GM21529 (cell line): ENCODE measurements at regions not wholly inside any gene's neighbourhood (a gene's known extent, or its start where the extent isn't known, plus 50 kb on each side); places are given as distances from the start of the nearest gene placed in this dataset.
"Not testable (repeated sequence)": the region's sequence is repeated elsewhere in the genome, so short reads cannot be mapped to it uniquely, and the experiment has no call there.

Source experiments
- ATAC-seq: cut with Tn5 transposase; IDR thresholded peaks from one replicate; pipeline ENCODE4 v1.9.1; 2021; ENCODE audit not compliant: unreplicated experiment

DNA sequence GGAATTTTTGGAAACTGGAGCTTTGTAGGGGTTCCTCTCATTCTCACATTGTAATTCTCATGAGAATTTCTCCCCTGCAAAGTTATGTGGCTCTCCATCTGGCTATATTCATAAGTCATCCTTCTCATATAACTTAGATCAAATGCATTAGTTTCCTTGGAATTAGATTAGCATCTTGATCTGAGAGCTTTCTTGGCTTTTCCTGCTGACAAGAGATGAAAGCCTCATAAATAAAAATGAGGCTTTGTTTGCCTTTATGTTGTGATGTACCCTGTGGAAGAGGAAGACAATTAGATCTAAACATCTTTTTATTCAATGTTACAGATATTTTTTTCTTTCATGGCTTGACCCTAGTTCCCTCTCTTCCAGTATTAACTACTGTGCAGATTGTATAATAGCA lies 165.4 kb upstream of the ZPLD1 start:
- ATAC-seq = no peak

DNA sequence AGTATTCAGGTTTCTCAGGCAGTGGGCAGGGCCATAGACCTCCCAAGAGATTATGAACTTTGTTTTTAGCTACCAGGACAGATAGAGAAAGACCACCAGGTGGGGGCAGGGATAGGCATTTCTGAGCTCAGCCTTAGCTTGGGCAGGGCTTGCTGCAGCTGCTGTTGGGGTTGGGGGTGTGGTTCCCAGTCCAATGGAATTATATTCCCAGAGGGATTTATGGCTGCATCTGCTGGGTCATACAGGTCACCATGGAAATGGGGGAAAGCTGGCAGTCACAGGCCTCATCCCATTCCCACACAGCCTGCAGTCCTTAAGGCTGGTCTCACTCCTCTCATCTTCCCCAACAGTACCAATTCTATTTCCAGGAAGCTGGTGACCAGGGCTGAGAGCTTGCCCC lies 144.6 kb upstream of the ZPLD1 start:
- ATAC-seq = no peak

DNA sequence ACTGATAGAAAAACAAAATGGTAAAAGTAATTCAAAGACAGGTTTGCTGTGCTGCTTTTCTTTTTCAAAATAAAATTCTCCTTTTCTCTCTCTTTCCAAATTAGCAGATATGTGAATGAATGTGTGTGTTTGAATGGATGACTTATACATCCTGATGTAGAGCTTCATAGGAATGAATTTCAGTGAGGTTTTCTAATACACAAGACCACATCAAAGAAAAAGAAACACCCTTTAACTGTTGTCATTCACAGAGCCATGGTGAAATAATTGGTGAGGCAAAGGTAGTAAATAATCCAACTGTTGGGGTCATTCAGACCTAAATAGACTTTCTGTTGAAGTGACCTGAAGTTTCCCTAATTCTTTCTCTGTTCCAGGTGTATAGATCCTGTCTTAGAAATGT lies 139.1 kb upstream of the ZPLD1 start:
- ATAC-seq = no peak

DNA sequence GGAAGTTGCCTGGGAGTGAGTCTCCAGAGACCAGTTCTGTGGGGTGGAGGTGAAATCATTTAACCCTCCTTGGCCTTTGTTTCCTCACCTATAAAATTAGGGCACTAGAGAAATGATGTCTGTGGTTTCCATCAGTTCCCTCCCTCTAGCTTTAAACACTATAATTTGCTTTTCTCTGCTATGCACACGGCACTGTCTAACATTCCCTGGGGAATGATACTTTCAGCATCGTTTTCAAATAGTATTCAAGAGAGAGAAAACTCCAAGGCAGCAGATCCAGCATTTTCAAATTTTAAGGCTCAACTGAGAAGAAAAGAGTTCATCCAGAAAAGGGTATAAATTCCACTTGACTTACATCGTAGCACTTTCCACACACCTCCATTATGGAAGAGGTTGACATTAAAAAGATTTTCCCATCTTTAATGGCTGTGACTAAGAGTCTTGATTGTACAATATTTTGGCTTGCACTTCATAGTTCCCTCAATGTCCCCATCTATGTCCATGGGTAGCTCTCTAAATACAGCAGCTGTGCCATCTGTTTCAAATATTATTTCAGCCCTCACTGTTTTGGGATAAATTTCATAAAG lies 137.7 kb upstream of the ZPLD1 start:
- ATAC-seq = no peak

DNA sequence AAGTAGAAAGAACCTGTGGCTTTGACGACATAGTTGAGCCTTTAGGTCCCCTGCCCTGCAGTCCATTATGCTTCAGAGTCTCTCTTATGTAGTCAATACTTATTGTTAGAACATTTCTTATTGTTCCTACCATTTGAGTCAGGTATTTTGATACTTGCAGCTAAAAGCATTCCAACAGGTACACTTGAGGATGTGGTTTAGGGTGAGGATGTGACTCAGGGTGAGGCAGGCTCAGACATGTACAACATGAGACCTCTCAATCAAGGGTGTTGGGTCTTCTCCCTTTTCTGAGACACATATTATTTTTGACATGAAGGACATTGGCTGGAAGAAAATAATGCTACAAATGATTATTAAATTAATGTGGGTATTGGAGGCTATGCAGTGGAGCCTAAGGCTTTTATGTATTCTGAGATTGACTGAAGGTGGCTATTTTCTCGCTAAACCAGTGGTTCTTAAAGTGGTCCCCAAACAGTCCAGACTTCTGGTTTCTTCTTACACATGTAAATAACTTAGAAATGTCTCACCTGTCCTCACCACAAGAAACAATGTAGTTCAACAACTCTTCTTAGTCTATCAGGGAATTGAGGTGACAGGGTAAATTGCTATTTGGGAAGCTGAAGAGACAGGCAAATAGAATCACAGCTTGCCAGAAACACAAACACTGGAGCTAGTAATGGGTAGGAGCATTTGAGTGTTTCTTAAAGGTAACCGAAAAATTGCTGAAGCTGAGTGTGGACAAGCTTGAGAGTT lies 135.5 kb upstream of the ZPLD1 start:
- ATAC-seq = no peak

DNA sequence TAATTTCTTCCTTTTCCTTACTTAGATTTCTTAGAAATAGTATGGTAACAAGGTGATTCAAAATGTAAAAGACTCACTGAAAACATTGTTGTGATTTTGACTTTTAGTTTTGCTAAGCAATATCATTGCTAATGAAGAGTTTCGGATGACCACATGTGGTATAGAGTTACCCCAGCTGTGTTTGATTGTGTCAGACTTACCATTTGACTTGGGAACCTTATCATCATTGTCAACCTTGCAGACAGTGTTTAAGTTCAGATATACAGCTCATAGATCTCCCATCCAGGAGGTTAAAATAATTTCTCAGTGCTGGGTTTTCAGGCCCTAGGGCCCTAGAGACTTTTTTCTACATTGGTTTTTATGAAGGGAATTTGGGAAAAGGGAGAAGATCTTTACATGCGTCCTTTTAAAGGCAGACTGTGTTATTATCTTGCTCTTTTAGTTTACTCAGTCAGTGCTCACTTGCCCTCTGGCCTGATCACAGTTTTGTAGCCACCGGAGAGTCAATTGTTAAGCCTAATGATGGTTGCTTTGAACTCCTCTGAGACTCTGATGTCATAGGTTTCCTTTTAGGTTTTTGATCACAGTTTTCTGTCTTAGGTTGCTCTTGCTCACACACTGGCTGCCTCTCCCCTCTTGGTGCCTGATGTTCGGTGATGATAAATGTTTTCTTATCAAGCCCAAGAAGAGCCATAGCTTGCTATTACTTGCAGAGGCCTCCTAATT lies 133.5 kb upstream of the ZPLD1 start:
- no peak for ATAC-seq

DNA sequence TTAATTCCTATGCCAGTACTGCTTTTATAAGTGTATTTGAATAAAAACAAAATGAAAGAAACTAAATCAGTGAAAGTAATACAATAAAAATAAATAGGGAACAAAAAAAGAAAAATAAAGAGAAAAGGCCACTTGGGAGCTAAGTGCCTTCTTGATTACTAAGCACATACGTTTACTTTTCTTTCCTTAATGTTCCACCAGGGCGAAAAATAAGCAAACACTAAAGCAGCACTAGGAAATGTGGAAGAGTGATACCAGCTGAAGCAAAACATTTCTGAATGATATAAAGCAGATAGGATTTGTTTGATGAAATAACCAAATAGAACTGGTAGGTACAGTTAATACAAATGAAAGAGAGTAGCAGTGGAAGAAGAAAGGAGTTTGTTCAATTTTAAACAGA lies 132.8 kb upstream of the ZPLD1 start:
- no peak for ATAC-seq

DNA sequence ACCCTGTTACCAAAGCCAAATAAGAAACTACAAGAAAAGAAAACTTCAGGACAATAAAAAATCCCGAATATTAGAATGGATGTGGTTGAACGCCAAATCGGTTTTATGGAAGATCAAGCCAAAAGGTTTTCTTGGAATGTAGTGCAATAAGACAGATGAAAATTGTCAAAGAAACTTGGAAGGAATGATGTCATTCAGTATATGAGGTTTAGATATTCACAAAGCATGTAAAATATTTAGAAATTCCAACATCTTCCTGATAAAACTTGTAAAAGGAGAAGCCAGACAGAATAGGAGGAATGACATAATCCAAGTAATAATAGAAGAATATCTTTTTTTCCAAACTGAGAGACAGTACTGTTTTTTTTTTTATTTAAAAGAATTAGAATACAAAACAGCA lies 130.3 kb upstream of the ZPLD1 start:
- no peak for ATAC-seq

DNA sequence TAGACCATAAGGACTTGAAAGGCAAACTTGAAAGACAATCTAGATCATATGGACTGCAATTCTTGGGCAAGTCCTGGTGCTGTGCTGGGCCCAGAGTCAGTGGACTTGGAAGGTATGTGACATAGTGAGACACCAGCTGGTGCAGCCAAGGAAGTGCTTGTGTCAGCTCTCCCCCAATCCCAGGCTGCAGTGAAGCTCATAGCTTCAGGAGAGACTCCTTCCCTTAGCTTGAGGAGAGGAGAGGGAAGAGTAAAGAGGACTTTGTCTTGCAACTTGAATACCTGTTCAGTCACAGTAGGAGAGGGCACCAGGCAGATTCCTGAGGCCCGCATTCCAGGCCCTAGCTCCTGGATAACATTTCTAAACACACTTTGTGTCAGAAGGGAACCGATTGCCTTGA lies 127.4 kb upstream of the ZPLD1 start:
- ATAC-seq = no peak

DNA sequence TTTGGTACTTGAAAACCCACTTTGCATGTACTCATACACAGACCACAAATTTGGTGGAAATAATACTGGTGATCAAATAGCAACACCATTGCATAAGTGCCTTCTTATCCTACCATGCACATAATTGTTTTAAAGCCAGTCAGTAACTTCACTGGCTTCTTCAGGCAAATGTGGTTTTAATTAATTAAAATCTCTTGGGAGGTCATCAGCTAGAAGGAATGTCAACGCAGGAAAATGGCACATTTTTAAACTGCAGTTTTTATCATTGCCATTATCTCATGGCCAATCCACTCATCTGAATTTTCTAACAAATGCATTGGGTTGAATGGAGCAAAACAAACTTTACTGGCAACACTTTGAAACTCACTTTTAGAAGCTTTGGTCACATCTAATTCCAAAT lies 105.7 kb upstream of the ZPLD1 start:
- no peak for ATAC-seq

DNA sequence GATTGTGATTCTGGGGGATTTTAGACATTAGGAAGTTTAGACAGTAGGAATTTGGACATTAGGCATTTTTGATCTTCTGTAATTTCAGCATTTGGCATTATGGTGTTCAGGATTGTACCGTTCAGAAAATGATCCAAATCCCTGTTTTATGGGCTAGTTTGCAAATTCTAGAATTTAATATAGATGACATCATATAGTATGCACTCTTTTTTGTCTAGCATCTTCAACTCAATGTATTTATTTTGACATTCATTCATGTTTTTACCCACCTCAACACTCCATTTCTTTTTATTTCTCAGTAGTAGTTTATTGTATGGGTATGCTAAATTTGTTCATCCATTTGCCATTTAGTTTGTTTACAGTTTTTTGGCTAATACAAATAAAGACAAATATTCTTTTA lies 105.3 kb upstream of the ZPLD1 start:
- ATAC-seq = no peak

DNA sequence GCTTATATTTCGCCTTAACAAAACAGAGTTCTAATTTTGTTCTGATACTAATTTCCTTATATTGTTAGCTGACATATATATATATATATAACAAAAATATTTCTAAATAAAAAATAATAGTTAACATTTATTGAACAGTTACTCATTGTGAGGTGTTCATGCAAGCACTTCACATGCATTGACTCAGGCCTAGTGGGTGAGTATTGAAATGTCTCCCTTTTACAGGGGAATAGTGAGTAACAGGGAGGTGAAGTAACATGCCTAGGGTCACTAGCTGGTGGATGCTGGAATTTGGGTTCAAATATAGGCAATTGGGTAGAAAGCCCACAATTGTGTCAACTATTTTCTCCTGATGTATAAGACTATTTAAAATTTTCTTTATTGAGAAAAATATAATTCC lies 102.6 kb upstream of the ZPLD1 start:
- no peak for ATAC-seq

DNA sequence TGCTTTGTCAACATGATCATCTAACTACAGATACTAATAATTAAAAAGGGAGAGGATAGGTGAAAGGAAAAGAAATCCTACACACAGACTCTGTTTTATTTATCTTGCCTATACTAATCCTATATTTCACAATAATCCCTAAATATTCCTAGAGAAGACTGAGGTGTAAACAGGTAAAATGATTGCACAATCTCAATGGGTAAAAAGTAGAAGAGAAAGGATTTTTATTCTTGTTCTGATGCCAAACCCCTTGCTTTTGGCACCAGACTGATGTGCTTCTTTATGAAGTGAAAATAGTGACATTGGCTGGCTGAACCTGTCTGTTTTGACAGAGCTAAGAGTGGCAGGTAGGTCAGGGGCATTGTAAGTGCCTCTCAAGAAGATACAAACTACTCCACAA lies 101.9 kb upstream of the ZPLD1 start:
- ATAC-seq = no peak

DNA sequence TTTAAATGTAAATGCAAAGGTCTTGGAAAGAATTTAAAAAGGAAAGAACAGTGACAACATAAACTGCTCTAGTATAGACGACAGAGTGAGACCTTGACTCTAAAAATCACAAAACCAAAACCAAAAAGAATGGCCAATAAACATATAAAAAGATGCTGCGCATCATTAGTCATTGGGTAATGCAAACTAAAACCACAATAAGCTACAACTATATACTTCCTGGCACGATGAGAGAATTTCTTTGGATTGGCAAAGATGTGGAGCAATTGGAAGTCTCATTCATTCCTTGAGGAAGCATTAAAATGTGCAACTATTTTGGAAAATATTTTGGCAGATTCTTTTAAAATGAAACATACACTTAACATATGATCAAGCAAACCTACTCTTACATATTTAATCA lies 98.7 kb upstream of the ZPLD1 start:
- ATAC-seq = no peak

DNA sequence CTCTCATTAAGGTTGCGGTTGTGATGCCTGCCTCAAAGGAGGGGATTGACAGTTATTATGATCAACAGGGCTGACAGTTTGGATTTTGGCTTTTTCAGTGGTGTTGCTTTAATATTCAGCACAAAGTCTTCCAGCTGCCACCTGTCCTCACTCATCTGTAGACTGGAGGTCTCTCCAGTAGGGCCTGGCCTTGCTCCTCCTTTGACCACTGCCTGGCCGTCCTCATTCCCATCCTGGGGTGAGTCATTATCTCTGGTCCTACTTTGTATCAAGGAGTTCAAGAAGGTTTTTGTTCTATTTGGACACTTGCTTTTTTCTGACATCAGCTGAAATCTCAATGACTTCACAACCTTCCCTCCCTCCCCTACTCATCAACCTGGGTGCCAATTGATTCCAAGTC lies 95.1 kb upstream of the ZPLD1 start:
- ATAC-seq = no peak

DNA sequence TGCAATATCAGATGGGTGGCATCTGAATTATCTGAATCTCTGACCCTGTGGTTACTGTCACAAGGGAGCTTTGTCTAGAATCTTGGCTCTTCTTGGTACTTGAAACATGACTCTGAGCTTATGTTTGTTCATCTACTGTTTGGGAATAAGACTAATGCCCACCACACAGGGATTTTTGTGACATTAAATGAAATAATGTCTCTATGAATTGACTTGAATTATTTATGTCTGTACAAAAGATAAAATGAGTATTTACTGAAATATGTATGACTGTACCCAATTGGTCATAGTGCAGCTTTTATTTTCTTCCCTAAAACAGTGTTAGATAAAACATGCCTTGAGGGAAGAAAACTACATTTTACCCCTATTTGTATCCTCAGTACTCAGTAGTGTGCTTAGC lies 87.9 kb upstream of the ZPLD1 start:
- no peak for ATAC-seq

DNA sequence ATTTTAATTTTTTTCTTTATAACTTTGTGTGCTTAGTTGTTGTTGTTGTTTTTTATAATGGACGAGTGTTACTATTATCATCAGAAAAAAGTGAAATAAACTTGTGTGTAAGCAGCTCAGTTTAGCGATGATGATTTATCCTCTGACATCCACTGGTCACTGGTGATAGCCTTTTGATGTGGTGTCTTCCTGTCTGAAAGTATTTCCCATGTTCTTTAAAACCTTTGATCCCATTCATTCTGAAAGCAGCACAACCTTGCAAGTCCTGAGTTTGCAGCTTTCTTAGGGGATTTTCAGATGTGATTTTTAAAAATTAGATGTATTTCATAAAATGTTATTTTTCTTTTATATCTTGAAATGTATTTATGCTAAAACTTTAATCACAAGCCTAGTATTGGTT lies 85.9 kb upstream of the ZPLD1 start:
- ATAC-seq = no peak

DNA sequence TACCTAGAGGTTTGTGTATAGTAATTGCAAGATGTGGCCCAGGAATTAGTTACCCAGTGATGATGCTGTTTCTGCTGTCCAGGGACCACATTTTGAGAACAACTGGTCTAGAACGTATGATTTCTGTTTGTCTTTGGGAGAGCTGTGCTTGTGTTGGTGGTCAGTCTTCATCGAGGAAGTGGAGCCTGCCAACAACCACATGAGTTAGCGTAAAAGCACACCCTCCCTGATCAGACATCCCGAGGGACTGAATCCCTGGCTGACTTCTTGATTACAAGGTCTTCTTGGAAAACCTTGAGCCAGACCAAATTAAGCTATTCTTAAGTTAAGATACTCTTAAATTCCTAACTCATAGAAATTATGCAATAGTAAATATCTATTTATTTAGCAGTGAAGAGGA lies 81.7 kb upstream of the ZPLD1 start:
- peak; percentile 19 for ATAC-seq

DNA sequence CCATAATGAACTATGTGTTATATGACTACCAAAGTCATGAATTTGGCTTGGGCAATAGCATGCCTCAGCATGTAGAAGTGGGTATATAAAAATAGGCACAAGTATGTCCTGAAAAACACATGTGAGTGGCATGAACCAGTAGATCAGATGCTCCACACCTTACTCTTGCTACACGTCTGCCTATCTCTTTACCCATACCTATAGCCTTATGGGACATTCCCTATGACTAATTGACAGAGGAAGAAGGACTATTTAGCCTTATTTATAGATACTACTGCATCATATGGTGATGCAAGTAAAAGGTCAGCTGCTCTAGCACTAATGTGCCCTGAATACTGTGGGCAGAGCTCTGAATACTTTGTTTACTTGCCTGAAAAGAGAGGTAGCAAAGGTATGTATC lies 81.0 kb upstream of the ZPLD1 start:
- ATAC-seq = no peak

DNA sequence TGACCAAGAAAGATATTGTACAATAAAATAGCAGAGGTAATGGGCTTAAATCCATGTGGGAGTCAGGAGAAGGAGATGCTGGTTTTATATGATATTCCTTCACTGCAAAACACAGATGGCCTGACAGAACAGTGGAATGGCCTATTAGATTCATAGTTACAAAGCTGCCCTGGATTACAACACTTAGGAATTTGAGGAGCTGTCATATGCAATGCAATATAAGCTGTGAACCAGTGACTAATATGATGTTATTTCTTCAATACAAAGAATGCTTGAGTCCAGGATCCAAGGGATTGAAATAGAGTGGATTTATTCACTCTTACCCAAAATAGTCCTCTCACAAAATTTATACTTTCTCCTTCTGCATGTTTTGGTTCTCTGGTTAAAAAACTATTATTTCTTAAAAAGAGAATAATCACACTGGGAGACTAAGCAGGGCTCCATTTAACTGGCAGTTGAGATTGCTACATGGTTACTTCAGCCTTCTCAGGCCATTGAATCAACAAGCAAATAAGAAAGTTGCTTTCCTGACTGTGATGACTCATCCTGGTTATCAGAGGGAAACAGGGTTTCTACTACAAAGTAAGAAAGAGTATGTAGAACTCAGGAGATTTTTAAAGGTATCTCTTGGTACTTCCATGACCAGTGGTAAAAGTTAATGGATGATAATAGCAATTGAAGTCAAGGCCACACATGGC lies 79.8 kb upstream of the ZPLD1 start:
- no peak for ATAC-seq

DNA sequence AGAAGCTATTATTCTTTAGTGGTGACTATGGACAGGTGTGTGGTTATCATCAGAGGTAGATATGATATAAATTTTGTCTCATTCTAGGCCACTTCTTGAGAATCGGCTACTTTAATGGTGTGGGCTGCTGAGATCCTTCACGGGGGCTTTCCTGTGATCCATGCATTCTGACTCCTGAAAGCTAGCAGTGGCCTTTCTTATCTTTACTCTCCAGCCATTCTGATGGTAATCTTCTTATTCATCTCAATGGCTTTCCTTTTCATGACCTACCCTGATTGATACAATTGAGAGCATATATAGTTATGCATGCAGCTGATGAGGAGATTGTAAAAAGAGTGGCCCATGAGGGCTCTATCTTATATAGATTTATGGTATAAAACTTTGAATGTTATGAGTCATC lies 78.3 kb upstream of the ZPLD1 start:
- ATAC-seq = no peak

DNA sequence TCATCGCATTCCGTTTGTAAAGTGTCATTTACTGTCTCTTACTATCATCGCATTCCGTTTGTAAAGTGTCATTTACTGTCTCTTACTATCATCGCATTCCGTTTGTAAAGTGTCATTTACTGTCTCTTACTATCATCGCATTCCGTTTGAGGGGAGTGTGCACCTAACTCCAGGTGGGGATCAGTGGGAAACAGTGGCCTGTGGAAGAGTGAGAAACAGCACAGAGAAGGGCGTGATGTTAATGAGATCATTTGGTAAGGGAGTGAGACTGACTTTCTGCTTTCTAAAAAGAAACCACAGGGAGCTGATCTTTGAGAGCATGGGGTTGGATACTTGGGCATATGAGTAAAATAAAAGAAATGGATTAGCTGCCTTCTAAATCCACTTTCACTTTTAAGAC lies 77.5 kb upstream of the ZPLD1 start:
- not testable (repeated sequence) for ATAC-seq
